IMR-90 (cell line): ENCODE measurements at regions not wholly inside any gene's neighbourhood (a gene's known extent, or its start where the extent isn't known, plus 50 kb on each side); places are given as distances from the start of the nearest gene placed in this dataset.

Experiments
- ATAC-seq: fragments of 200-7000 bp; cut with Tn5 transposase; 2 replicates; pipeline ENCODE4 v1.9.1; 2020; ENCODE audit warnings: low read depth, mild to moderate bottlenecking, moderate library complexity
- BruUV-seq: library from RNA; stranded (reverse); fragments of 400-500 nt; replicated peaks from 2 replicates; lab custom pipeline; 2021; lab: Mats Ljungman, UMichigan
- CTCF ChIA-PET: fragments of 300-600 bp; formaldehyde crosslinking; extraction: SDS; loops from one replicate; lab custom pipeline; 2021; ENCODE audit warnings: antibody characterized with exemption; lab: Yijun Ruan, JAX
- POLR2A ChIA-PET: fragments of 300-600 bp; sonication (Branson Sonifier 250); formaldehyde crosslinking; loops from one replicate; lab custom pipeline; 2022; ENCODE audit warnings: antibody characterized with exemption; ENCODE audit not compliant: unreplicated experiment; lab: Charles Lee
- DNase-seq: peaks from one replicate; pipeline ENCODE4 v3.0.0; 2013
- H2AFZ ChIP-seq: replicated peaks from 2 replicates; pipeline ENCODE3; 2013; ENCODE audit warnings: low read length, mild to moderate bottlenecking; ENCODE audit not compliant: poor library complexity
- H2AK5ac ChIP-seq: 2 replicates; pipeline ENCODE4 v1.6.1; 2013; ENCODE audit warnings: low read depth, low read length, inconsistent platforms
- H2AK9ac ChIP-seq: replicated peaks from 2 replicates; pipeline ENCODE3; 2013; ENCODE audit warnings: mild to moderate bottlenecking, low read depth, low read length, moderate library complexity; ENCODE audit not compliant: poor library complexity
- H2BK120ac ChIP-seq: 2 replicates; pipeline ENCODE4 v1.6.1; 2013; ENCODE audit warnings: low read depth, low read length, inconsistent platforms
- H2BK15ac ChIP-seq: 3 replicates; pipeline ENCODE4 v1.6.1; 2013; ENCODE audit warnings: low read depth, low read length, inconsistent platforms
- H2BK20ac ChIP-seq: 2 replicates; pipeline ENCODE4 v1.6.1; 2013; ENCODE audit warnings: low read depth, mild to moderate bottlenecking, inconsistent platforms, low read length, moderate library complexity
- H2BK5ac ChIP-seq: 2 replicates; pipeline ENCODE4 v1.6.1; 2013; ENCODE audit warnings: mild to moderate bottlenecking, low read depth, low read length, inconsistent platforms; ENCODE audit not compliant: poor library complexity, severe bottlenecking
- H3K14ac ChIP-seq: replicated peaks from 2 replicates; pipeline ENCODE4 v1.6.1; 2013; ENCODE audit warnings: low read depth, low read length, inconsistent platforms
- H3K18ac ChIP-seq: 2 replicates; pipeline ENCODE4 v1.6.1; 2013; ENCODE audit warnings: low read depth, low read length, control low read depth
- H3K23ac ChIP-seq: 2 replicates; pipeline ENCODE4 v1.6.1; 2013; ENCODE audit warnings: low read depth, low read length, inconsistent platforms
- H3K27ac ChIP-seq: 2 replicates; pipeline ENCODE4 v1.5.1; 2013; ENCODE audit warnings: mild to moderate bottlenecking, control low read depth, low read length; ENCODE audit not compliant: insufficient read depth
- H3K27me3 ChIP-seq: 2 replicates; pipeline ENCODE4 v1.6.1; 2013; ENCODE audit warnings: low read length; ENCODE audit not compliant: control insufficient read depth, insufficient read depth
- H3K36me3 ChIP-seq: 2 replicates; pipeline ENCODE4 v1.6.1; 2013; ENCODE audit warnings: low read length, mixed read lengths; ENCODE audit not compliant: control insufficient read depth, insufficient read depth
- H3K4ac ChIP-seq: 2 replicates; pipeline ENCODE4 v1.6.1; 2013; ENCODE audit warnings: low read depth, low read length, inconsistent platforms
- H3K4me1 ChIP-seq: 2 replicates; pipeline ENCODE4 v1.6.1; 2013; ENCODE audit warnings: low read length, mixed read lengths; ENCODE audit not compliant: control insufficient read depth, insufficient read depth
- H3K4me2 ChIP-seq: 2 replicates; pipeline ENCODE4 v1.6.1; 2013; ENCODE audit warnings: low read depth, mild to moderate bottlenecking, control low read depth, low read length, moderate library complexity
- H3K4me3 ChIP-seq: 2 replicates; pipeline ENCODE4 v1.5.1; 2013; ENCODE audit warnings: low read depth, mild to moderate bottlenecking, control low read depth, low read length, moderate library complexity; ENCODE audit not compliant: insufficient read depth
- H3K56ac ChIP-seq: 2 replicates; pipeline ENCODE4 v1.6.1; 2013; ENCODE audit warnings: low read length, inconsistent platforms; ENCODE audit not compliant: insufficient read depth; ENCODE audit errors: extremely low read depth
- H3K79me1 ChIP-seq, 2 experiments: 2 replicates each; pipeline ENCODE4 v1.6.1; 2013; ENCODE audit warnings: low read length in 2 of 2, inconsistent platforms in 1 of 2, low read depth in 1 of 2
- H3K9ac ChIP-seq: 2 replicates; pipeline ENCODE4 v1.6.1; 2013; ENCODE audit warnings: low read depth, low read length, control low read depth
- H3K9me1 ChIP-seq: 2 replicates; pipeline ENCODE4 v1.6.1; 2013; ENCODE audit warnings: low read length, inconsistent platforms; ENCODE audit not compliant: insufficient read depth
- H3K9me3 ChIP-seq: 2 replicates; pipeline ENCODE4 v1.6.1; 2013; ENCODE audit warnings: low read length; ENCODE audit not compliant: control insufficient read depth, insufficient read depth
- H4K20me1 ChIP-seq: 2 replicates; pipeline ENCODE4 v1.6.1; 2013; ENCODE audit warnings: low read length, inconsistent platforms; ENCODE audit not compliant: insufficient read depth
- H4K5ac ChIP-seq: 2 replicates; pipeline ENCODE4 v1.6.1; 2013; ENCODE audit warnings: mild to moderate bottlenecking, low read depth, low read length, control low read depth
- H4K8ac ChIP-seq, 2 experiments: 2 replicates each; pipeline ENCODE4 v1.6.1; 2013; ENCODE audit warnings: low read depth in 2 of 2, low read length in 2 of 2, control low read depth in 1 of 2, inconsistent platforms in 1 of 2
- H4K91ac ChIP-seq: 2 replicates; pipeline ENCODE4 v1.6.1; 2013; ENCODE audit warnings: low read depth, low read length, inconsistent platforms; ENCODE audit not compliant: insufficient read depth
- BHLHE40 ChIP-seq: fragments of 150-350 bp; IDR thresholded peaks from 2 replicates; pipeline ENCODE4 v1.6.1; 2016; ENCODE audit warnings: mild to moderate bottlenecking, low read depth, low read length
- CEBPB ChIP-seq: IDR thresholded peaks from 2 replicates; pipeline ENCODE4 v1.6.1; 2012; ENCODE audit warnings: low read depth, low read length, improper control_type of control experiment
- CHD1 ChIP-seq: IDR thresholded peaks from 2 replicates; pipeline ENCODE4 v1.6.1; 2012; ENCODE audit warnings: low read depth, low read length, improper control_type of control experiment
- FOS ChIP-seq: fragments of 150-350 bp; IDR thresholded peaks from 2 replicates; pipeline ENCODE4 v1.6.1; 2016; ENCODE audit warnings: low read depth, low read length
- MAFK ChIP-seq: IDR thresholded peaks from 2 replicates; pipeline ENCODE4 v1.6.1; 2012; ENCODE audit warnings: low read depth, low read length, improper control_type of control experiment
- MXI1 ChIP-seq: IDR thresholded peaks from 2 replicates; pipeline ENCODE4 v1.6.1; 2012; ENCODE audit warnings: low read depth, mild to moderate bottlenecking, low read length, moderate library complexity, borderline replicate concordance
- NFE2L2 ChIP-seq: fragments of 150-350 bp; IDR thresholded peaks from 2 replicates; pipeline ENCODE4 v1.6.1; 2016; ENCODE audit warnings: low read depth, mild to moderate bottlenecking, low read length
- POLR2A ChIP-seq: IDR thresholded peaks from 2 replicates; pipeline ENCODE4 v1.6.1; 2012; ENCODE audit warnings: mild to moderate bottlenecking, low read depth, low read length
- RAD21 ChIP-seq: IDR thresholded peaks from 2 replicates; pipeline ENCODE4 v1.6.1; 2012; ENCODE audit warnings: low read length, improper control_type of control experiment
- RCOR1 ChIP-seq: IDR thresholded peaks from 2 replicates; pipeline ENCODE4 v1.6.1; 2012; ENCODE audit warnings: mild to moderate bottlenecking, low read length, improper control_type of control experiment; ENCODE audit not compliant: insufficient replicate concordance
- RFX5 ChIP-seq: IDR thresholded peaks from 2 replicates; pipeline ENCODE4 v1.8.0; 2012; ENCODE audit warnings: low read depth, mild to moderate bottlenecking, low read length, moderate library complexity
- SMC3 ChIP-seq: fragments of 150-350 bp; IDR thresholded peaks from 2 replicates; pipeline ENCODE4 v1.6.1; 2016; ENCODE audit warnings: low read depth, mild to moderate bottlenecking, antibody characterized with exemption, low read length, moderate library complexity
- WGBS, 2 experiments: methylation state at CpG; one replicate each; pipeline versions ENCODE4 v1.1.5 to v1.1.7; 2013; ENCODE audit warnings: missing lambda C conversion rate in 2 of 2; ENCODE audit not compliant: insufficient read length in 1 of 2; ENCODE audit errors: extremely low coverage in 2 of 2; 5-methylcytosine and 5-hydroxymethylcytosine counted together
- dilution Hi-C: fragments of 300-500 bp; cut with HindIII; formaldehyde crosslinking; loops from one replicate; pipeline ENCODE4 v1.14.3; 2018; ENCODE audit warnings: low sequenced_read_pairs; ENCODE audit not compliant: unreplicated experiment
- in situ Hi-C: fragments of 300-500 bp; cut with MboI; formaldehyde crosslinking; loops from 3 replicates; pipeline ENCODE4 v1.14.3; 2019; ENCODE audit warnings: low sequenced_read_pairs, inconsistent platforms, mixed read lengths
- intact Hi-C: fragments of 100-400 bp; cut with micrococcal nuclease; formaldehyde crosslinking; loops from 2 replicates; pipeline ENCODE4 v1.10.0; 2022
- TF ChIP-seq, protein P1 (sequence below): conservative IDR thresholded peaks from 2 replicates; pipeline ENCODE4 v1.5.1; 2012; ENCODE audit warnings: mild to moderate bottlenecking, low read depth, low read length, improper control_type of control experiment
- TF ChIP-seq, protein P2 (sequence below): fragments of 150-350 bp; IDR thresholded peaks from 2 replicates; pipeline ENCODE4 v1.6.1; 2016; ENCODE audit warnings: low read depth, mild to moderate bottlenecking, low read length, moderate library complexity, borderline replicate concordance

DNA sequence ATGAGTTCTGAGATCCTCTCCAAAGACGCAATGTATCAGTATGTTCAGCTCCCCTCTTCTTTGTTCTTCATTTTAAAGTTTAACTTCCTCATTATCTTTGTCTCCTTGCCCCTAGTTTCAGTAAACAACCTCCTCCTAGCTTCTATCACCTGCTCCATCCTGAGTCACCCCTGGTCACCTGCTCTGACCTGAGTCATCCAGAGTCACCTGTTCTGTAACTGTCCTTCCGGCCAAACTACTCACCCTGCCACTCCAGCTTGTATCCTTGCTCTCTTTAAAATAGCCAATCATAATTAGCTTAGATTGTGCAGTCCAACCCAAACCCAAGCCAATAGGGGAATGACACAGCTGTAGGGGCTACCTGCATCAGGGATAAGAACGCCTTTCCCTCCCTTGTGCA, 332.0 kb downstream of the OLFM3 start:
- Histone ChIP-seq H3K9me1 (no peaks in the 10 kb centered on the region), H3K4me3 (no peak overlapping the region), H3K9me3 (peaks cover 5% of the 10 kb centered on the region), H3K79me1 (no peaks in the 10 kb centered on the region), H3K27ac (no peak overlapping the region), H3K9ac (no peak overlapping the region), H4K91ac (no peak overlapping the region), H2AK9ac (no peak overlapping the region), H2BK15ac (no peak overlapping the region), H2AFZ (no peak overlapping the region), H3K4me1 (no peaks in the 10 kb centered on the region), H2BK5ac (no peak overlapping the region), H3K14ac (no peak overlapping the region), H3K36me3 (no peaks in the 10 kb centered on the region), H4K5ac (no peak overlapping the region), H3K4me2 (no peak overlapping the region), H3K56ac (no peak overlapping the region), H3K27me3 (no peaks in the 10 kb centered on the region), H4K8ac (no peak overlapping the region), H2AK5ac (no peak overlapping the region), H3K23ac (no peak overlapping the region), H3K4ac (no peak overlapping the region), H3K18ac (no peak overlapping the region), H4K20me1 (no peaks in the 10 kb centered on the region), H2BK20ac (no peak overlapping the region), H2BK120ac (no peak overlapping the region)
- intact Hi-C loops (no loop called here), in situ Hi-C loops (no loop called here), dilution Hi-C loops (no loop called here)
- WGBS, 2 experiments = no CpG with 5 or more reads among the region's 3 CpGs
- POLR2A ChIA-PET = no interaction called here
- ATAC-seq = no peak
- TF ChIP-seq BHLHE40 (no peak), MXI1 (no peak), MAFK (no peak), RFX5 (no peak), NFE2L2 (no peak), RCOR1 (no peak), POLR2A (no peak), SMC3 (no peak), FOS (no peak), CEBPB (no peak), RAD21 (no peak), CHD1 (no peak)
- TF ChIP-seq, protein P1, sequence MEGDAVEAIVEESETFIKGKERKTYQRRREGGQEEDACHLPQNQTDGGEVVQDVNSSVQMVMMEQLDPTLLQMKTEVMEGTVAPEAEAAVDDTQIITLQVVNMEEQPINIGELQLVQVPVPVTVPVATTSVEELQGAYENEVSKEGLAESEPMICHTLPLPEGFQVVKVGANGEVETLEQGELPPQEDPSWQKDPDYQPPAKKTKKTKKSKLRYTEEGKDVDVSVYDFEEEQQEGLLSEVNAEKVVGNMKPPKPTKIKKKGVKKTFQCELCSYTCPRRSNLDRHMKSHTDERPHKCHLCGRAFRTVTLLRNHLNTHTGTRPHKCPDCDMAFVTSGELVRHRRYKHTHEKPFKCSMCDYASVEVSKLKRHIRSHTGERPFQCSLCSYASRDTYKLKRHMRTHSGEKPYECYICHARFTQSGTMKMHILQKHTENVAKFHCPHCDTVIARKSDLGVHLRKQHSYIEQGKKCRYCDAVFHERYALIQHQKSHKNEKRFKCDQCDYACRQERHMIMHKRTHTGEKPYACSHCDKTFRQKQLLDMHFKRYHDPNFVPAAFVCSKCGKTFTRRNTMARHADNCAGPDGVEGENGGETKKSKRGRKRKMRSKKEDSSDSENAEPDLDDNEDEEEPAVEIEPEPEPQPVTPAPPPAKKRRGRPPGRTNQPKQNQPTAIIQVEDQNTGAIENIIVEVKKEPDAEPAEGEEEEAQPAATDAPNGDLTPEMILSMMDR = no peak
- TF ChIP-seq, protein P2, sequence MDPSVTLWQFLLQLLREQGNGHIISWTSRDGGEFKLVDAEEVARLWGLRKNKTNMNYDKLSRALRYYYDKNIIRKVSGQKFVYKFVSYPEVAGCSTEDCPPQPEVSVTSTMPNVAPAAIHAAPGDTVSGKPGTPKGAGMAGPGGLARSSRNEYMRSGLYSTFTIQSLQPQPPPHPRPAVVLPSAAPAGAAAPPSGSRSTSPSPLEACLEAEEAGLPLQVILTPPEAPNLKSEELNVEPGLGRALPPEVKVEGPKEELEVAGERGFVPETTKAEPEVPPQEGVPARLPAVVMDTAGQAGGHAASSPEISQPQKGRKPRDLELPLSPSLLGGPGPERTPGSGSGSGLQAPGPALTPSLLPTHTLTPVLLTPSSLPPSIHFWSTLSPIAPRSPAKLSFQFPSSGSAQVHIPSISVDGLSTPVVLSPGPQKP = no peak
- DNase-seq = no peak
- CTCF ChIA-PET = no interaction called here
- no TSS peak for BruUV-seq
